Adrenal gland (tissue), 9 donors: ENCODE measurements at regions not wholly inside any gene's neighbourhood (a gene's known extent, or its start where the extent isn't known, plus 50 kb on each side); places are given as distances from the start of the nearest gene placed in this dataset.
A peak's percentile ranks its signal among the peaks of the same experiment; 100 is the strongest.

Source experiments
- DNase-seq, 7 donors: peaks; one replicate each; pipeline ENCODE4 v3.0.0-alpha.2; 2019 to 2020
- H3K27ac ChIP-seq, 5 donors: fragments of 200-600 bp; sonication (generic) in 4 of 5; 1 replicate in 3 of 5; 2 replicates in 2 of 5; pipeline versions ENCODE4 v1.5.1 to v1.8.0; 2016 to 2020; ENCODE audit warnings: mild to moderate bottlenecking in 1 of 5
- H3K27me3 ChIP-seq: fragments of 200-600 bp; 2 replicates; pipeline ENCODE4 v1.8.0; 2021
- H3K36me3 ChIP-seq, 2 donors: fragments of 200-600 bp; replicated peaks in 1 of 2; 1 replicate in 1 of 2; 2 replicates in 1 of 2; pipeline versions ENCODE4 v1.5.1 to v1.8.0; 2018 to 2022
- H3K4me1 ChIP-seq, 2 donors: fragments of 200-600 bp; replicated peaks in 1 of 2; 1 replicate in 1 of 2; 2 replicates in 1 of 2; pipeline versions ENCODE4 v1.5.1 to v1.8.0; 2018 to 2021
- H3K4me3 ChIP-seq, 4 donors: fragments of 200-600 bp; sonication (generic) in 3 of 4; one replicate each; pipeline ENCODE4 v1.5.1; 2016 to 2018
- H3K9me3 ChIP-seq, 3 donors: fragments of 200-600 bp; sonication (generic) in 1 of 3; replicated peaks in 1 of 3; 1 replicate in 2 of 3; 2 replicates in 1 of 3; pipeline versions ENCODE4 v1.5.1 to v1.8.0; 2016 to 2021
- CTCF ChIP-seq, 6 experiments: fragments of 450-650 bp in 4 of 6; fragments of 200-600 bp in 2 of 6; sonication (generic) in 1 of 6; IDR thresholded peaks; 1 replicate in 5 of 6; 2 replicates in 1 of 6; pipeline versions ENCODE4 v1.5.1 to v1.8.0; 2016 to 2021; ENCODE audit warnings: antibody characterized with exemption in 6 of 6, mild to moderate bottlenecking in 2 of 6, moderate library complexity in 1 of 6
- POLR2A ChIP-seq, 2 donors: fragments of 450-650 bp; IDR thresholded peaks; one replicate each; pipeline ENCODE4 v1.6.1; 2017; ENCODE audit warnings: antibody characterized with exemption in 2 of 2, mild to moderate bottlenecking in 2 of 2, moderate library complexity in 1 of 2
- WGBS, 4 donors: extraction: QIAGEN DNeasy Blood & Tissue Kit in 2 of 4; methylation state at CpG; one replicate each; pipeline versions ENCODE4 v1.1.5 to v1.1.7; 2013 to 2017; 5-methylcytosine and 5-hydroxymethylcytosine counted together
- intact Hi-C, 2 donors: fragments of 100-400 bp; cut with DNase I; formaldehyde crosslinking; loops; one replicate each; pipeline versions ENCODE4 v1.14.1 to v1.15.0; 2022 to 2023
- donor health status: healthy with polysubstance abuse.
- donor health status: Bipolar disorder and iron deficiency.
- donor health status: DM: yes; HTN: yes; CAD: no.
- donor health status: DM: no; HTN: no; CAD: no.
- donor health status: DM: no; HTN: no; CAD: no.

DNA sequence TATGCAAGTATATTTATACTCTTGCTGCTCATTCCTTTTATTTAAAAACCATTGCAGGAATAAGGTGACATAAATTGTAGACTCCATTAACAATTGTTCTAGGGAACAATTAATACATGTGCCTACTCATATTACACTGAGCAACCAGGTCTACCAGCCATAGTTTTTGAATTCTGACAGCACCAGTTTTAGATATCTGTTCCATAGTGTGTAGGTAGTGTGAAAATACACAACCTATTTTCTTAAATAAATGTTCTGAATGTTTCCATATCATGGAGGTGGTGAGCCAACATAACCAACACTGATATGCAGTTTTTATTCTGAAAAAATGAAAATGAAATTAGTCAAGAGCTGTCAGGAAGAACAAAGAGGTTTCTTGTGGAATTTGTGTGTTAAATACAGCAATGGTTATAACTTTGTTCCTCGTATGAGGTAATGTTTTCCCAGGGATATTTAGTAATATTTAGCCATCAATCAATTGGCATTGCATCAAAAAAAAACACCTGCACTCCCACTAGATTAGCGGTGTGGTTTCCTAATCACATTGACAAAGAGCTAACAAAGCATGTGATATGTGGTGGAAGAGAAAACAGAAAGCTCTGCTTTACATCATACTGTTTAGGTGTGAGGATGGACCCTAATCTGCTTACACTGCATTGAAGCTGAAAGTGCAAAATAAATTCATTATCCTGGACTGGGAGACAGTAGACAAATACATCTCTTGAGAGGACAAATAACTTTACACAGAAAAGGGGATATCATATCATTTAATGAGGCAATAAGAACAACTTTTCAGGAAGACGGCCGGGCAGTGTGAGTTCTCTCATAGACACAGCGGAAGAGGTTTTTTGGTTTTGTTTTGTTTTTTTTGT is 369.5 kb upstream of the THBS1 start:
- intact Hi-C loops = no loop called here
- no peak for DNase-seq

DNA sequence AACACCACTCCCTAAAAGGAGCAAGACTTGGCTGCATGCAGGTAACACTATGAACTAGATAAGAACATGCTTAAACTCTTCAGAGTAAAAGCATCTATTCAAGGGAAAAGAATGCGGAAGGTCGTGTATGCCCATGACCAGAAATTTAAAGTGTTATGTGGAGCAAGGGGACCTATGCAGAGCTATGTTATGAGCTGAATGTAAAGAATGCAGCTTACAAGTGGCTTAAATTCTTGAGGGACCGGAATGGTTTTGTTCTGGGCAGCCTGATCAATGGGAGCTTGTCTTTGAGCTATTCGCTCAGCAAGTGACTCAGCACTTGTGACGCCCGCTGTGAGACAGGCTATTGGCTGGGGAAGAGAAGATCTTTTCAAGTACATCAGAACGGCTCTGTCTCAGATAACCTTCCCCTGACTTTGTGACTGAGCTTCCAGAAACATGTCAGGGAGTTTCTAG is 367.5 kb upstream of the THBS1 start:
- WGBS, 4 donors = 38 to 56% (median 45%) methylated on average over 4 to 7 of the region's 7 CpGs
- H3K4me1 ChIP-seq = no peaks in the 10 kb centered on the region
- H3K9me3 ChIP-seq = no peaks in the 10 kb centered on the region
- DNase-seq = peak in 6 of 7 donors; percentile 45 to 79 (median 50)
- H3K27ac ChIP-seq = no peak overlapping the region
- no peaks in the 10 kb centered on the region for H3K36me3 ChIP-seq
- intact Hi-C loops = no loop called here
- no peaks in the 10 kb centered on the region for H3K27me3 ChIP-seq
- TF ChIP-seq CTCF (IDR thresholded peaks at IDR 0.05) = no peak
- H3K4me3 ChIP-seq = no peak overlapping the region

More for the DNA sequence above, 369.5 kb upstream of the THBS1 start:
- no peaks in the 10 kb centered on the region for H3K36me3 ChIP-seq
- no peaks in the 10 kb centered on the region for H3K9me3 ChIP-seq
- no peaks in the 10 kb centered on the region for H3K27me3 ChIP-seq
- TF ChIP-seq CTCF (IDR thresholded peaks at IDR 0.05) (no peak), POLR2A (IDR thresholded peaks at IDR 0.05) (no peak)
- WGBS, 4 donors = 73 to 84% (median 79%) methylated on average over 5 of the region's 5 CpGs
- H3K4me3 ChIP-seq = no peak overlapping the region
- H3K4me1 ChIP-seq = no peaks in the 10 kb centered on the region
- H3K27ac ChIP-seq = no peak overlapping the region

DNA sequence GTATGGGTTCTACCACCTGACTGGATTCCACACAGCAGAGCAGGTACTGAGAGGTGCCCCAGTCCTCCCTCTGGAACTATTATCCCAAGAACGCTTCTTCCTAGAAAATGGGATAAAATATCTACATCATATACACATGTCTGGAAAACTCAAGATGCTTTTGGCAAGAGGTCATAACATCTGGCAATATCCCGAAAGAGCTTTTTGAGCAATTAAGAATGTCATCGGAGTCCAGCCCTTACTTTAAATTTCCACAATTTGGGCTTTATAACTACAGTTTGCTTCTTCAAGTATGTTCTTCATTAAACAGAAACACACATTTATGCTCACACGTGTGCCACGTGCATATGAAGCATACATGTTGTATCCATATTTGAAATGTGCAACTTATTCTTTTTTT is 365.9 kb upstream of the THBS1 start:
- H3K27ac ChIP-seq = no peak overlapping the region
- no peaks in the 10 kb centered on the region for H3K36me3 ChIP-seq
- peaks cover 0 to 2% (median 0%) of the 10 kb centered on the region in 3 donors for H3K9me3 ChIP-seq
- intact Hi-C loops = no loop called here
- no peaks in the 10 kb centered on the region for H3K27me3 ChIP-seq
- no peak for DNase-seq
- no peaks in the 10 kb centered on the region for H3K4me1 ChIP-seq
- no peak overlapping the region for H3K4me3 ChIP-seq
- 74 to 85% (median 81%) methylated on average over 5 of the region's 5 CpGs for WGBS, 4 donors
- TF ChIP-seq POLR2A (IDR thresholded peaks at IDR 0.05) = no peak
- TF ChIP-seq CTCF (IDR thresholded peaks at IDR 0.05) = no peak

DNA sequence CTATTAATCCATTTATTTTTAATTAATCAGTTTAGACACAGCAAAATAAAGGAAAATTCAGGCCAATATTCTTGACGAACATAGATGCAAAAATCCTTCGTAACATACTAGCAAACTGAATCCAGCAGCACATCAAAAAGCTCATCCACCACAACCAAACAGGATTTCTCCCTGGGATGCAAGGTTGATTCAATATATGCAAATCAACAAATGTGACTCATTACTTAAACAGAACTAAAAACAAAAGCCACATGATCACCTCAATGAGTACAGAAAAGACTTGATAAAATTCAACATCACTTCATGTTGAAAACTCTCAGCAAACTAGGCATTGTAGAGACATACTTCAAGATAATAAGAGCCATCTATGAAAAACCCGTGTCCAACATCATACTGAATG is 364.1 kb upstream of the THBS1 start:
- Histone ChIP-seq H3K4me3 (no peak overlapping the region), H3K9me3 (peaks cover 0 to 6% (median 0%) of the 10 kb centered on the region in 3 donors), H3K4me1 (no peaks in the 10 kb centered on the region), H3K36me3 (no peaks in the 10 kb centered on the region), H3K27ac (no peak overlapping the region), H3K27me3 (no peaks in the 10 kb centered on the region)
- no peak for TF ChIP-seq CTCF (IDR thresholded peaks at IDR 0.05)
- TF ChIP-seq POLR2A (IDR thresholded peaks at IDR 0.05) = no peak
- WGBS, 4 donors = 80 to 88% (median 83%) methylated on average over 3 of the region's 3 CpGs
- intact Hi-C loops = no loop called here
- DNase-seq = no peak
